ENCODE measurements at regions not wholly inside any gene's neighbourhood (a gene's known extent, or its start where the extent isn't known, plus 50 kb on each side); places are given as distances from the start of the nearest gene placed in this dataset.

GRCh38 chr16:65688301-65688700, 566.4 kb upstream of the CDH11 start:
- no peak for DNase-seq (ENCODE audit: low read depth, low spot score)

DNA sequence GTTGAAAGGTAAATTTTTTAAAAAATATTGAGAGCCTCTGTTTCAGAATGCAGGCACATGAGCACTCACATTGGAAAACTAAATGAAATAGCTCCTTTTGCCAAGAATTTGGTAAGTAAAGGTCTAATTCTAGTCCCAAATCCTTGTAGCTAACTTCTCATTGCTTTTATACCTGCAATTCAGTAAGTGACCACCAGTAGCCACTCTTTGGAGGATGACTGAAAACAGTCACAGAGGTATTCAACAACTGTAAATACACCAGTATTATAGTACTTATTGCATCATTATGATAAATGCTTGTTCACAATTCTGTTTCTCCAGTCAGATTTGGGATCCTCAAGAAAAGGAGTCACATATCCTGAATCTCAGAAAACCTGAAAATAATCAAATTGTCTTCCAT, 562.4 kb upstream of the CDH11 start:
- no peak for DNase-seq (ENCODE audit: low read depth, low spot score)

DNA sequence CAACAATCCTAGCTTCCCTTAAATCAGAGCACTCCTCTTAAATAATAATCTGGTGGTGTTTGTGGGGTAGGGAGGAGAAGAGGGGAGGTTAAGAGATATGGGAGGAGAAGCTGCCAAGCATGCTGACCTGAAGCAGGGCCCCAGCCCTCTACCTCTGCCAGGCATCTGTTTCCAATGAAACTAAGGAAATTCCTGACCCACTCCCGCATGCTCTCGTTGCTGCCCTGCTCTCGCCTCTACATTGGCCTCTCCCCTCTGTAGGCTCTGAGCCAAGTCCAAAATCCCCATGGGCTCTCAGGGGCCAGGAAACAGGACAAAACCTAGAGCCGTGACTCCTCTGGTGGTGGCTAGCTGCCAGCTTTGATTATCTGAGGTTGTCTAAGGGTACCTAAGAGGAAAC, 559.5 kb upstream of the CDH11 start:
- DNase-seq (ENCODE audit: low read depth, low spot score) = no peak

GRCh38 chr16:65679785-65680184, 557.9 kb upstream of the CDH11 start:
- DNase-seq (ENCODE audit: low read depth, low spot score) = no peak

DNA sequence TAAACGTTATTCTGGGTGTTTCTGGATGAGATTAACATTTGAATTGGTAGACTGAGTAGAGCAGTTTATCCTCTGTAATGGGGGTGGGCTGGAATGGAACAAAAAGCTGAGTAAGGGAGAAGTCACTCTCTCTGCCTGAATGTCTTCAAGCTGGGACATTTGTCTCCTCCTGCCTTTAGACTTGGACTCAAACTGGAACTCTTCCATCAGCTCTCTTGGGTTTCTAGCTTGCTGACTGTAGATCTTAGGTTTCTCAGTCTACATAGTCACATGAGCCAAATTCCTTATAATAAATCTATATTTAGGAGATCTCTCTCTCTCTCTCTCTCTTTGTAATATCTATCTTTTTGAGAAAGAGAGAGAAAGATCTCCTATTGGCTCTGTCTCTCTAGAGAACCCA, 553.3 kb upstream of the CDH11 start:
- DNase-seq (ENCODE audit: low read depth, low spot score) = no peak

GRCh38 chr16:65672960-65673359, 551.1 kb upstream of the CDH11 start:
- no peak for DNase-seq (ENCODE audit: low read depth, low spot score)

GRCh38 chr16:65671071-65671470, 549.2 kb upstream of the CDH11 start:
- DNase-seq (ENCODE audit: low read depth, low spot score) = no peak

DNA sequence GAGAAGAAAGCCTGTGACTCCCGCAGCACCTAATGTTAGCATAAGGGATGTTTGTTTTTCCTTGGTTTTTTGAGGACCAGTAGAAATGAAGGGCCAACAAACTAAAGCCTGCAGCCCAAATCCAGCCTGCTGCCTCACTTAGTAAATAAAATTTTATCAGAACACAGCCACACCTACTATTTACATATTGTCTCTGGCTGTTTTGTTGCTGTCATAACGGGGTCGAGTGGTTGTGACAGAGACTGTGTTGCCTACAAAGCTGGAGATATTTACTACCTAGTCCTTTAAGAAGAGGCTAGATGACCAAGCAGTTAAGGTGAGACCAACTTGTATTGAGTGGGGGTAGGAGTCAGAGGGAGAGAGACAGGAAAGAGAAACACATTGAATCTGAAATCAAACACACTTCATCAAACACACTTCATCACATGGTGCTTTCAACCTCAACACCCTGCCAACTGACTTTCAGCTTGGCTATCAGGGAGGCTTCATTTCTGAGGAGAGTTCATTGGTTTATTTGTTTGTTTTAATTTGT, 546.3 kb upstream of the CDH11 start:
- no peak for DNase-seq (ENCODE audit: low read depth, low spot score)

DNA sequence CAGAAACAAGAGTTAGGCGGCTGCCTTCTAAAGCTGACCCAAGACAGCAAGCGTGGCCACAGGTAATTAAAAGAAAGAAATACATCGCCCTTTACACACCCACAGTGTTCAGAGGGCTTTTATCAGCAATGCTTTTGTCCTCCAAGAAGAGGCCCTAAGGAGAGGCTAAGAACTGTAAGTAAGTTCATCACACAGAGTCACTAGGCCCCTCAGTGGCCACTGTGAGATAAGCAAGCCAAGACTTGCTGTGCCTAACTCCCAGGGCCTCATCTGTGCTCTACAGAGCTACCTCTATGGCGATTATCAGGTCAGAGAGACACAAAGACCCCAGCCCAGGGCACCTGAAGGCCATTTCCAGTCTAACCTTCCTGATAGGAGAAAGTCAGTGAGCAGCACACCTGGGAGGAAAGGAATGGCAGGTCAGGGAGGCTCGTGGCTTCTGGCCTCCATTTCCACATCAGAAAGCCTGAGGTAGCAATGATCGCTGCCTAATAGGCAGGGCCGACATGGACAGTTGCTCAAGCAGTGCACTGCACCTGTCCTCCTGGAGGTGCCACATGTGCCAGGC, 545.2 kb upstream of the CDH11 start:
- no peak for DNase-seq (ENCODE audit: low read depth, low spot score)

DNA sequence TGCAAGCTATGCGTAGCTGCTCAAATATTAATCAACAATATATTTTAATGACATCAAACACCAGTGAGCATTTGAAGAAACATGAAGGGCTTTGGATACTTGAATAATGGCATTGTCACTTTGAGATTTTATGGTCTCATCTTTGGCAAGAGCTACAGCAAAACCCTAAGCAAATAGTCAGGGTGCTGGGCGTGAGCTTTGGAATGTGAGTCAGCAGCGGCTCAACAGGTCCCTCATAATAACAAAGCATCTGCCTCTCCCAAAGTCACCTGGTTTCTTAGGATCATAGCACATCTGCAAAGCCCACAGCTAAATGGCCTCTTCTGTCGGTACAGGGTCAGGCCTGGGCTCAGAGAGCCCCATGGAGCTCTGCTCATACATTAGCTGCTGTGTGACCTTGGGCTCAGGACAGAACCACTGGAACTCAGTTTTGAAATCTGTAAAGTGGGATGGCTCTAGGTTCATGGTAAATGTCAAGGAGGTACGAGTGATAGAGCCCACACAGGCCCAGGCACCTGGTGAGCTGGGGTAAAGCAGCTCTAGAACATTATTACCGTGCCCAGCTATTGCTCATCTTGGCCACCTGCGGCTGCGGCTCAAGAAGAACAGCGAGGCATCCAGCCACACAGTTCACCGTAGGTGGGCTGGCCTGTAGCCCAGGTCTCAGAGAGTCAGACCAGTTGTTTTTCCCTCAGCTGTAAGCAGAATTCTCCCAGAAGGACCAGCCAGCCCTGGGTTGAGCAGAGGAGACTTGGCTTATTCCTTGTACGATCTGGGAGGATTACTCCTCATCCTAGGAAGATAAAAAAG, 544.5 kb upstream of the CDH11 start:
- DNase-seq (ENCODE audit: low read depth, low spot score) = no peak

DNA sequence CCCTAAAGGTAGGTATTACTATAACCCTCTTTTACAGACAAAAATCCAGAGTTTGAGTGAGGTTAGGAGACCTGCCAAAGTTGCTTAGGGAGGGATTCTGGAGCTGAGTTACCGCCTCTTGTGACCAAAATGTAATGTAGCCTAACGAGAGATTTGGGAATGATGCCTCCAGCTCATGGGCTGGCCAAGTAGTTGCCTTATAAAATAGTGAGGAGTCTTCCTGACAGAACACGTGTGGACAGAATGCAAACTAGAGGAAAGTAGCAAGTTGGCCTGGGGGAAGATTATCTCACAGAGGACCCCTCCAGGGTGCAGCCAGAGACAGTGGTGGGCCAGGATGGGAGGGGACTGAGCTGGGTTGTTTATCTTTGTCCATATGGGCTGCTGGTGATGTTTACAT, 543.7 kb upstream of the CDH11 start:
- DNase-seq (ENCODE audit: low read depth, low spot score) = no peak

- DNase-seq (ENCODE audit: low read depth, low spot score) = no peak
These were observed 541.9 kb upstream of the CDH11 start for GRCh38 chr16:65663774-65664173.

- no peak for DNase-seq (ENCODE audit: low read depth, low spot score)
These were observed 540.4 kb upstream of the CDH11 start for GRCh38 chr16:65662256-65662655.

- DNase-seq (ENCODE audit: low read depth, low spot score) = no peak
These were observed 539.7 kb upstream of the CDH11 start for GRCh38 chr16:65661558-65661957.

DNA sequence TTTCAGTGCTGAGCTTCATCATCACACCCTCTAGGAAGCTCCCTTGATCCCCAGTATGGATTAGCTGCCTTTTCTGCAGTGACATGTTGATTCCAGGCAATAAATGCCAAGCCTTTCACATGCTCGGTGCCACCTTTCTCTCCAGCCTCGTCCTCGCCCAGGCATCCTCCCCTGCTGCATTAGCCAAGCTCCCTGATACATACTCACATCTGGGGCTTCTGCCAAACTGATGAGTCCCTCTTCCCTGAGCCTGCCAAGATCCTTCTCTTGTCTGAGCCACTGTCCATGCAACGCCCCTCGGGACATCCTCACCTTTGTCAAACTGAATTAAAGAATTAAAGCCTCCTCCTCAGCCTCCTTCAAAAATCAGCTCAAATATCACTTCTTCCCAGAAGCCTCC, 538.5 kb upstream of the CDH11 start:
- DNase-seq (ENCODE audit: low read depth, low spot score) = no peak

- no peak for DNase-seq (ENCODE audit: low read depth, low spot score)
These were observed 537.9 kb upstream of the CDH11 start for GRCh38 chr16:65659758-65660157.

DNA sequence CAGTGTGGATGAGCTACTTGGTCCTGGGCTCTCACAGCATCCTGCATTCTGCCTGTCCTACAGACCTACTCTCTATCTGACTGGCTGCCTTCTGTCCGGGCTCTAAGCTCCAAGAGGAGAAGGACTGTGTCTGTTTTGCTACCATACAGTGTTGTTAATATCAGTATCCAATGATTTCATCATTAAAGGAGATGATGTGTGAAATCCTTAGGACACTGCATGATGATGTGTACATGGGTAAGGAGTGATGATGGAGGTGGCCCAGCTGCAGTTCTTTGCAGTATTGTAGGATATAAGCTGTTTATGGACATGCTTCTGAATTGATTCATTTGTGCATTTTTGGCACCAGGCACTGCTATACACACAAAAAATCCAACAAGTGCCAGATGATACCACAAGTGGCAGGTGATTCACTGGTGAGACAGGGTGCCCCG, 536.9 kb upstream of the CDH11 start:
- DNase-seq (ENCODE audit: low read depth, low spot score) = no peak

- no peak for DNase-seq (ENCODE audit: low read depth, low spot score)
These were observed 536.5 kb upstream of the CDH11 start for GRCh38 chr16:65658349-65658748.

- DNase-seq (ENCODE audit: low read depth, low spot score) = no peak
These were observed 535.7 kb upstream of the CDH11 start for GRCh38 chr16:65657556-65657955.

GRCh38 chr16:65657071-65657494, 535.2 kb upstream of the CDH11 start:
- DNase-seq (ENCODE audit: low read depth, low spot score) = no peak

DNA sequence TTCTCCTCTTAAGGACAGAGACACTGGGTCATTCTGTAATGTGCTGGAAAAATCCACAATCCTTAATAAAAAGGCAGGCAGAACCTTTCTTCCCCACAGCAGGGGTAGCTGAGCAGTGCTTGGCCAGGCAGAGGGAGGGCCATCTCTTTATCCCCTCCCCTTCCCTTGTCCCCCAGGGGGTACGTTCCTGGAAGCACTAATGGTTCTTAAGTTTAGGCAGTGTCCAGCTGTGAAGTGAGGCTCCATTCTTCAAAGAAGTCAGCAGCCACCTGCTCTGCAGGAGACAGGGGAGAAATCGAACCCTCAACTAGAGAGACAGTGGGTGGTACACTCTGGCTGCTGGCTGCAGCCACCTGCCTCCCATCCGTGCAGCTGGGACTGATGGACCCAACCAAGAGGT, 533.9 kb upstream of the CDH11 start:
- no peak for DNase-seq (ENCODE audit: low read depth, low spot score)

DNA sequence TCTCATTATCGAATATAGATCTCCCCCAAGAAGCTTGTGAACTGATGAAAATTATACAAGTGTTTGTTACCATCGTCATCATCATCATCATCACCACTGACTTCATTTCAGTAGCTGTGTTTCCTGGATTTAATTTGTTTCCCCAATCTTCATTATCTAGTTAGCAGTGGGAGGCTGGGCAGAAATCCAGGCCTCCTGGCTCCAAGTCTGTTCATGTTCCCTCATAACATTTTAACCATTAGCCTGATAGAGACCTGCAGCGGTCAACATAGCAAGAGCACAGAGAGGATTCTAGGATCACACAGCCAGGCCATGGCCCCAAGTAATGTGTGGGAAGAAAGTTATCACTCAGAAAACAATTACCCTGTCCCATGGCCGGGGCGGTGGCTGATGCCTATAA, 526.2 kb upstream of the CDH11 start:
- DNase-seq (ENCODE audit: low read depth, low spot score) = no peak

GRCh38 chr16:65644821-65645220, 523.0 kb upstream of the CDH11 start:
- no peak for DNase-seq (ENCODE audit: low read depth, low spot score)
